ENCODE measurements at regions not wholly inside any gene's neighbourhood (a gene's known extent, or its start where the extent isn't known, plus 50 kb on each side); places are given as distances from the start of the nearest gene placed in this dataset.

DNA sequence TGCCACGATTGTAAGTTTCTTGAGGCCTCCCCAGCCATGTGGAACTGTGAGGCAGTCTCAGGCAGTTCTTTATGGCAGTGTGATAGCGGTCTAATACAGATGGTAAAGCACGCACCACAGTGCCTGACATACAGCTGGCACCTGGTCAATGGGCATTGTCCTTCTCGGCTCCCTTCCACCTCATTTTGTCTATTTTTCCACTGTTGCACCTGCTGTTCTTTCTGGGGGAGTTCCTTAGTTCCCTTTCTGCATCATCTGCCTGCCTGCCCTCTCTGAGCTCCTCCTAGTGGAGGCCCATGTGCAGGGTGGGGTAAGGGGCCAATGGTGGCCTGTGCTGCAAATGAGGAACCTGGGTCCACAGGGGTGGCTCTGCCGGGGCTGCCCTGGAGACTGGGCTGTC is 157.6 kb downstream of the LPIN1 start:
- no peaks in the 10 kb centered on the region for H4K20me1 ChIP-seq (ENCODE audit: control insufficient read depth, extremely low read depth, insufficient read depth, low read length)
- H3K4me2 ChIP-seq (ENCODE audit: control insufficient read depth, extremely low read depth, insufficient read depth, low read depth, low read length) = no peak overlapping the region
- no peaks in the 10 kb centered on the region for H3K9me3 ChIP-seq (ENCODE audit: control insufficient read depth, low read depth, low read length)
- no peak overlapping the region for H3K9ac ChIP-seq (ENCODE audit: control insufficient read depth, extremely low read depth, insufficient read depth, low read length)
- DNase-seq (ENCODE audit: low read depth, low spot score) (no peak), FAIRE-seq (no peak)
- H3K27me3 ChIP-seq (ENCODE audit: control insufficient read depth, extremely low read depth, insufficient read depth, low read length) = no peaks in the 10 kb centered on the region
- TF ChIP-seq, protein P1, sequence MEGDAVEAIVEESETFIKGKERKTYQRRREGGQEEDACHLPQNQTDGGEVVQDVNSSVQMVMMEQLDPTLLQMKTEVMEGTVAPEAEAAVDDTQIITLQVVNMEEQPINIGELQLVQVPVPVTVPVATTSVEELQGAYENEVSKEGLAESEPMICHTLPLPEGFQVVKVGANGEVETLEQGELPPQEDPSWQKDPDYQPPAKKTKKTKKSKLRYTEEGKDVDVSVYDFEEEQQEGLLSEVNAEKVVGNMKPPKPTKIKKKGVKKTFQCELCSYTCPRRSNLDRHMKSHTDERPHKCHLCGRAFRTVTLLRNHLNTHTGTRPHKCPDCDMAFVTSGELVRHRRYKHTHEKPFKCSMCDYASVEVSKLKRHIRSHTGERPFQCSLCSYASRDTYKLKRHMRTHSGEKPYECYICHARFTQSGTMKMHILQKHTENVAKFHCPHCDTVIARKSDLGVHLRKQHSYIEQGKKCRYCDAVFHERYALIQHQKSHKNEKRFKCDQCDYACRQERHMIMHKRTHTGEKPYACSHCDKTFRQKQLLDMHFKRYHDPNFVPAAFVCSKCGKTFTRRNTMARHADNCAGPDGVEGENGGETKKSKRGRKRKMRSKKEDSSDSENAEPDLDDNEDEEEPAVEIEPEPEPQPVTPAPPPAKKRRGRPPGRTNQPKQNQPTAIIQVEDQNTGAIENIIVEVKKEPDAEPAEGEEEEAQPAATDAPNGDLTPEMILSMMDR (optimal IDR thresholded peaks at IDR 0.05 in 1 of 3, IDR thresholded peaks at IDR 0.05 in 1 of 3, conservative IDR thresholded peaks at IDR 0.05 in 1 of 3; ENCODE audit: extremely low read depth in 1 of 3, insufficient read depth in 2 of 3, low read length in 3 of 3) = no peak
- TF ChIP-seq EZH2 (IDR thresholded peaks at IDR 0.05; ENCODE audit: low read length) = no peak
- no peak overlapping the region for H2AFZ ChIP-seq (ENCODE audit: control insufficient read depth, low read length)
- no peaks in the 10 kb centered on the region for H3K79me2 ChIP-seq (ENCODE audit: control insufficient read depth, insufficient read depth, low read length)
- no peaks in the 10 kb centered on the region for H3K36me3 ChIP-seq (ENCODE audit: control insufficient read depth in 2 of 2, extremely low read depth in 1 of 2, insufficient read depth in 2 of 2, low read length in 2 of 2)
- H3K27ac ChIP-seq (ENCODE audit: control insufficient read depth, insufficient read depth, low read length) = no peak overlapping the region
- H3K4me1 ChIP-seq (ENCODE audit: control insufficient read depth, extremely low read depth, insufficient read depth, low read length) = peaks cover 3% of the 10 kb centered on the region
- dilution Hi-C loops (cut with MboI; ENCODE audit: extremely low pct_ligation_motif_present, low sequenced_read_pairs) = no loop called here
- no peaks in the 10 kb centered on the region for H3K9me1 ChIP-seq (ENCODE audit: control insufficient read depth, extremely low read depth, insufficient read depth, low read length)
- H3K4me3 ChIP-seq (ENCODE audit: control insufficient read depth in 2 of 3, extremely low read depth in 1 of 3, insufficient read depth in 2 of 3, low read depth in 1 of 3, low read length in 3 of 3) = no peak overlapping the region

DNA sequence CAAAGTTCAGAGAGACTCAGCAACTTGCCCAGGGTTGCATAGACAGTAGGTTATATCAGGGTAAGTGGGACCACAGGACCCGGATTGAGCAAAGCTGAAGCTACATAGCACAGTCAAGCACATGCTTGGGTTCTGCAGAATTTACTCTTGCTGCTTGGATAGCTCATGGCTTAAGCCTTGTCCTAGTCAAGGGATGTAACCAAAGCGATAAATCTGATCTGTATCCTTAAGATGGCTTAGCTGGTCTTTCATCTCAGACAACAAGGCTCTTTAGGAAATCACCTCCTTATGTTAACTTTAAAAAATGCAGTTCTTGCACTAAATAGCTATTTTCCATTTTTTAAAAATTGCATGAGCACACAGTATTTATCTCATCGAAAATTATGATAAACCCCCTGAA is 158.5 kb downstream of the LPIN1 start:
- Histone ChIP-seq H3K79me2 (ENCODE audit: control insufficient read depth, insufficient read depth, low read length) (no peaks in the 10 kb centered on the region), H3K9ac (ENCODE audit: control insufficient read depth, extremely low read depth, insufficient read depth, low read length) (no peak overlapping the region), H4K20me1 (ENCODE audit: control insufficient read depth, extremely low read depth, insufficient read depth, low read length) (no peaks in the 10 kb centered on the region), H3K9me3 (ENCODE audit: control insufficient read depth, low read depth, low read length) (no peaks in the 10 kb centered on the region), H3K36me3 (ENCODE audit: control insufficient read depth in 2 of 2, extremely low read depth in 1 of 2, insufficient read depth in 2 of 2, low read length in 2 of 2) (no peaks in the 10 kb centered on the region), H3K4me2 (ENCODE audit: control insufficient read depth, extremely low read depth, insufficient read depth, low read depth, low read length) (no peak overlapping the region), H2AFZ (ENCODE audit: control insufficient read depth, low read length) (no peak overlapping the region), H3K4me1 (ENCODE audit: control insufficient read depth, extremely low read depth, insufficient read depth, low read length) (no peaks in the 10 kb centered on the region), H3K9me1 (ENCODE audit: control insufficient read depth, extremely low read depth, insufficient read depth, low read length) (no peaks in the 10 kb centered on the region), H3K27ac (ENCODE audit: control insufficient read depth, insufficient read depth, low read length) (no peak overlapping the region), H3K4me3 (ENCODE audit: control insufficient read depth in 2 of 3, extremely low read depth in 1 of 3, insufficient read depth in 2 of 3, low read depth in 1 of 3, low read length in 3 of 3) (no peak overlapping the region), H3K27me3 (ENCODE audit: control insufficient read depth, extremely low read depth, insufficient read depth, low read length) (no peaks in the 10 kb centered on the region)
- DNase-seq (ENCODE audit: low read depth, low spot score) (no peak), FAIRE-seq (no peak)
- dilution Hi-C loops (cut with MboI; ENCODE audit: extremely low pct_ligation_motif_present, low sequenced_read_pairs) = no loop called here
- TF ChIP-seq EZH2 (IDR thresholded peaks at IDR 0.05; ENCODE audit: low read length) = no peak
- TF ChIP-seq, protein P1 (optimal IDR thresholded peaks at IDR 0.05 in 1 of 3, IDR thresholded peaks at IDR 0.05 in 1 of 3, conservative IDR thresholded peaks at IDR 0.05 in 1 of 3; ENCODE audit: extremely low read depth in 1 of 3, insufficient read depth in 2 of 3, low read length in 3 of 3) = no peak
